ENCODE measurements at regions not wholly inside any gene's neighbourhood (a gene's known extent, or its start where the extent isn't known, plus 50 kb on each side); places are given as distances from the start of the nearest gene placed in this dataset.

- TF ChIP-seq, protein P1, sequence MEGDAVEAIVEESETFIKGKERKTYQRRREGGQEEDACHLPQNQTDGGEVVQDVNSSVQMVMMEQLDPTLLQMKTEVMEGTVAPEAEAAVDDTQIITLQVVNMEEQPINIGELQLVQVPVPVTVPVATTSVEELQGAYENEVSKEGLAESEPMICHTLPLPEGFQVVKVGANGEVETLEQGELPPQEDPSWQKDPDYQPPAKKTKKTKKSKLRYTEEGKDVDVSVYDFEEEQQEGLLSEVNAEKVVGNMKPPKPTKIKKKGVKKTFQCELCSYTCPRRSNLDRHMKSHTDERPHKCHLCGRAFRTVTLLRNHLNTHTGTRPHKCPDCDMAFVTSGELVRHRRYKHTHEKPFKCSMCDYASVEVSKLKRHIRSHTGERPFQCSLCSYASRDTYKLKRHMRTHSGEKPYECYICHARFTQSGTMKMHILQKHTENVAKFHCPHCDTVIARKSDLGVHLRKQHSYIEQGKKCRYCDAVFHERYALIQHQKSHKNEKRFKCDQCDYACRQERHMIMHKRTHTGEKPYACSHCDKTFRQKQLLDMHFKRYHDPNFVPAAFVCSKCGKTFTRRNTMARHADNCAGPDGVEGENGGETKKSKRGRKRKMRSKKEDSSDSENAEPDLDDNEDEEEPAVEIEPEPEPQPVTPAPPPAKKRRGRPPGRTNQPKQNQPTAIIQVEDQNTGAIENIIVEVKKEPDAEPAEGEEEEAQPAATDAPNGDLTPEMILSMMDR (IDR thresholded peaks at IDR 0.05; ENCODE audit: low read length): no peak
- TF ChIP-seq EZH2 (IDR thresholded peaks at IDR 0.05; ENCODE audit: borderline replicate concordance, low read length): no peak
Measured at GRCh38 chr5:10106285-10106684, 143.4 kb downstream of the ATPSCKMT start.
